CD4-positive, CD25-positive, alpha-beta regulatory T cell (primary cell): ENCODE measurements at regions not wholly inside any gene's neighbourhood (a gene's known extent, or its start where the extent isn't known, plus 50 kb on each side); places are given as distances from the start of the nearest gene placed in this dataset.

Source experiments
- ATAC-seq, 2 donors: fragments of 150-1000 bp; cut with Tn5 transposase; one replicate each; pipeline ENCODE4 v1.10.0; 2021; ENCODE audit warnings: low read depth in 2 of 2, moderate number of reproducible peaks in 2 of 2, moderate library complexity in 1 of 2
- DNase-seq, 3 donors: peaks; one replicate each; pipeline versions ENCODE4 v3.0.0 to v3.0.0-alpha.2; 2012 to 2022; ENCODE audit warnings: mixed read lengths in 1 of 3
- H3K27ac ChIP-seq: one replicate; pipeline ENCODE4 v1.7.0; 2013; ENCODE audit warnings: mild to moderate bottlenecking, low read length; ENCODE audit not compliant: insufficient read depth, poor library complexity, severe bottlenecking
- H3K27me3 ChIP-seq: one replicate; pipeline ENCODE4 v1.7.0; 2013; ENCODE audit warnings: low read length; ENCODE audit not compliant: control insufficient read depth, insufficient read depth
- H3K36me3 ChIP-seq: one replicate; pipeline ENCODE4 v1.7.0; 2013; ENCODE audit warnings: mild to moderate bottlenecking, low read length, moderate library complexity; ENCODE audit not compliant: control insufficient read depth, insufficient read depth
- H3K4me1 ChIP-seq: 2 replicates; pipeline ENCODE4 v1.7.0; 2013; ENCODE audit warnings: mild to moderate bottlenecking, low read length; ENCODE audit not compliant: insufficient read depth, control insufficient read depth, poor library complexity, severe bottlenecking
- H3K4me3 ChIP-seq: one replicate; pipeline ENCODE4 v1.7.0; 2013; ENCODE audit warnings: low read depth, mild to moderate bottlenecking, low read length, moderate library complexity
- H3K9me3 ChIP-seq, 2 experiments: 1 replicate in 1 of 2; 2 replicates in 1 of 2; pipeline ENCODE4 v1.7.0; 2013; ENCODE audit warnings: low read length in 2 of 2, mild to moderate bottlenecking in 1 of 2, moderate library complexity in 1 of 2; ENCODE audit not compliant: control insufficient read depth in 2 of 2
- H3K27ac Mint-ChIP-seq, 3 donors: one replicate each; pipeline ENCODE4 v1.8.0; 2020 to 2022; ENCODE audit warnings: mild to moderate bottlenecking in 3 of 3, mixed read lengths in 3 of 3, moderate library complexity in 2 of 3
- H3K27me3 Mint-ChIP-seq: one replicate; pipeline ENCODE4 v1.8.0; 2022; ENCODE audit warnings: mild to moderate bottlenecking, mixed read lengths
- H3K36me3 Mint-ChIP-seq: one replicate; pipeline ENCODE4 v1.8.0; 2020; ENCODE audit warnings: mixed read lengths
- H3K4me1 Mint-ChIP-seq, 4 donors: one replicate each; pipeline ENCODE4 v1.8.0; 2020 to 2022; ENCODE audit warnings: mixed read lengths in 4 of 4, mild to moderate bottlenecking in 1 of 4
- H3K4me3 Mint-ChIP-seq, 4 donors: one replicate each; pipeline ENCODE4 v1.8.0; 2020 to 2022; ENCODE audit warnings: mild to moderate bottlenecking in 4 of 4, mixed read lengths in 4 of 4, moderate library complexity in 3 of 4
- H3K9me3 Mint-ChIP-seq, 7 donors: one replicate each; pipeline ENCODE4 v1.8.0; 2020 to 2022; ENCODE audit warnings: mixed read lengths in 7 of 7, mild to moderate bottlenecking in 3 of 7, moderate library complexity in 2 of 7

- Mint-ChIP-seq H3K4me1 (no peaks in the 10 kb centered on the region), H3K27me3 (no peaks in the 10 kb centered on the region)
- DNase-seq, result no peak
Measured at GRCh38 chr5:86786955-86787354, 169.2 kb downstream of the COX7C start.

GRCh38 chr5:86795659-86796058 is 177.9 kb downstream of the COX7C start:
- no peak for ATAC-seq
- Mint-ChIP-seq H3K4me1 (no peaks in the 10 kb centered on the region), H3K36me3 (no peaks in the 10 kb centered on the region), H3K27me3 (no peaks in the 10 kb centered on the region), H3K9me3 (peaks cover 0 to 2% (median 0%) of the 10 kb centered on the region in 7 donors), H3K4me3 (no peak overlapping the region), H3K27ac (no peak overlapping the region)
- Histone ChIP-seq H3K27me3 (no peaks in the 10 kb centered on the region), H3K9me3 (no peaks in the 10 kb centered on the region), H3K36me3 (no peaks in the 10 kb centered on the region), H3K4me3 (no peak overlapping the region), H3K4me1 (no peaks in the 10 kb centered on the region), H3K27ac (no peak overlapping the region)
- DNase-seq, result no peak

More at GRCh38 chr5:86786955-86787354, 169.2 kb downstream of the COX7C start:
- Histone ChIP-seq H3K4me3 (no peak overlapping the region), H3K27ac (no peak overlapping the region), H3K4me1 (no peaks in the 10 kb centered on the region), H3K27me3 (no peaks in the 10 kb centered on the region), H3K36me3 (no peaks in the 10 kb centered on the region), H3K9me3 (no peaks in the 10 kb centered on the region)
- Mint-ChIP-seq H3K9me3 (peaks cover 0 to 2% (median 0%) of the 10 kb centered on the region in 7 donors), H3K36me3 (no peaks in the 10 kb centered on the region), H3K27ac (no peak overlapping the region), H3K4me3 (no peak overlapping the region)
- ATAC-seq, result no peak

GRCh38 chr5:86797677-86798076 is 179.9 kb downstream of the COX7C start:
- no peak overlapping the region for H3K4me3 Mint-ChIP-seq
- ATAC-seq, result no peak
- H3K4me1 Mint-ChIP-seq, result no peaks in the 10 kb centered on the region
- Histone ChIP-seq H3K27me3 (no peaks in the 10 kb centered on the region), H3K9me3 (no peaks in the 10 kb centered on the region), H3K4me3 (no peak overlapping the region), H3K36me3 (no peaks in the 10 kb centered on the region), H3K4me1 (no peaks in the 10 kb centered on the region), H3K27ac (no peak overlapping the region)
- no peaks in the 10 kb centered on the region for H3K36me3 Mint-ChIP-seq
- no peak overlapping the region for H3K27ac Mint-ChIP-seq
- no peak for DNase-seq
- H3K9me3 Mint-ChIP-seq, result peaks cover 0 to 2% (median 0%) of the 10 kb centered on the region in 7 donors
- H3K27me3 Mint-ChIP-seq, result no peaks in the 10 kb centered on the region

- Histone ChIP-seq H3K9me3 (no peaks in the 10 kb centered on the region), H3K36me3 (no peaks in the 10 kb centered on the region), H3K27me3 (no peaks in the 10 kb centered on the region), H3K4me3 (no peak overlapping the region), H3K4me1 (no peaks in the 10 kb centered on the region), H3K27ac (no peak overlapping the region)
- no peak overlapping the region for H3K4me3 Mint-ChIP-seq
- H3K27ac Mint-ChIP-seq, result no peak overlapping the region
- peaks cover 0 to 4% (median 0%) of the 10 kb centered on the region in 7 donors for H3K9me3 Mint-ChIP-seq
- H3K36me3 Mint-ChIP-seq, result no peaks in the 10 kb centered on the region
- H3K27me3 Mint-ChIP-seq, result no peaks in the 10 kb centered on the region
- DNase-seq, result no peak
- no peak for ATAC-seq
- H3K4me1 Mint-ChIP-seq, result no peaks in the 10 kb centered on the region
Measured at GRCh38 chr5:86806206-86806605, 188.5 kb downstream of the COX7C start.

GRCh38 chr5:86807046-86808031 is 189.6 kb downstream of the COX7C start:
- no peak overlapping the region for H3K27ac Mint-ChIP-seq
- H3K9me3 Mint-ChIP-seq, result peaks cover 0 to 4% (median 0%) of the 10 kb centered on the region in 7 donors
- ATAC-seq, result no peak
- H3K4me3 Mint-ChIP-seq, result no peak overlapping the region
- H3K36me3 Mint-ChIP-seq, result no peaks in the 10 kb centered on the region
- no peaks in the 10 kb centered on the region for H3K27me3 ChIP-seq
- H3K27me3 Mint-ChIP-seq, result no peaks in the 10 kb centered on the region
- no peak for DNase-seq
- no peaks in the 10 kb centered on the region for H3K4me1 Mint-ChIP-seq
- H3K4me1 ChIP-seq, result no peaks in the 10 kb centered on the region
- no peaks in the 10 kb centered on the region for H3K36me3 ChIP-seq
- H3K4me3 ChIP-seq, result no peak overlapping the region
- H3K9me3 ChIP-seq, result no peaks in the 10 kb centered on the region
- no peak overlapping the region for H3K27ac ChIP-seq

- H3K27me3 Mint-ChIP-seq, result no peaks in the 10 kb centered on the region
- Histone ChIP-seq H3K4me1 (no peaks in the 10 kb centered on the region), H3K27ac (no peak overlapping the region), H3K9me3 (no peaks in the 10 kb centered on the region), H3K27me3 (no peaks in the 10 kb centered on the region), H3K4me3 (no peak overlapping the region), H3K36me3 (no peaks in the 10 kb centered on the region)
- ATAC-seq, result no peak
- H3K27ac Mint-ChIP-seq, result no peak overlapping the region
- DNase-seq, result no peak
- H3K4me3 Mint-ChIP-seq, result no peak overlapping the region
- no peaks in the 10 kb centered on the region for H3K4me1 Mint-ChIP-seq
- H3K9me3 Mint-ChIP-seq, result no peaks in the 10 kb centered on the region
- H3K36me3 Mint-ChIP-seq, result no peaks in the 10 kb centered on the region
Measured at GRCh38 chr5:86814315-86814714, 196.6 kb downstream of the COX7C start.

- Histone ChIP-seq H3K36me3 (no peaks in the 10 kb centered on the region), H3K27ac (no peak overlapping the region), H3K9me3 (no peaks in the 10 kb centered on the region), H3K4me3 (no peak overlapping the region), H3K4me1 (no peaks in the 10 kb centered on the region), H3K27me3 (no peaks in the 10 kb centered on the region)
- no peaks in the 10 kb centered on the region for H3K9me3 Mint-ChIP-seq
- DNase-seq (no peak), ATAC-seq (no peak)
- no peak overlapping the region for H3K4me3 Mint-ChIP-seq
- no peak overlapping the region for H3K27ac Mint-ChIP-seq
- no peaks in the 10 kb centered on the region for H3K36me3 Mint-ChIP-seq
- H3K27me3 Mint-ChIP-seq, result no peaks in the 10 kb centered on the region
- no peaks in the 10 kb centered on the region for H3K4me1 Mint-ChIP-seq
Measured at GRCh38 chr5:86814907-86815306, 197.2 kb downstream of the COX7C start.

GRCh38 chr5:86824637-86825036 is 206.9 kb downstream of the COX7C start:
- Histone ChIP-seq H3K4me1 (no peaks in the 10 kb centered on the region), H3K27ac (no peak overlapping the region), H3K36me3 (no peaks in the 10 kb centered on the region), H3K4me3 (no peak overlapping the region), H3K9me3 (no peaks in the 10 kb centered on the region), H3K27me3 (no peaks in the 10 kb centered on the region)
- ATAC-seq (no peak), DNase-seq (no peak)
- Mint-ChIP-seq H3K36me3 (no peaks in the 10 kb centered on the region), H3K4me1 (no peaks in the 10 kb centered on the region), H3K4me3 (no peak overlapping the region), H3K27me3 (no peaks in the 10 kb centered on the region), H3K27ac (no peak overlapping the region), H3K9me3 (peaks cover 0 to 4% (median 0%) of the 10 kb centered on the region in 7 donors)
